SK-N-SH (cell line): ENCODE measurements at regions not wholly inside any gene's neighbourhood (a gene's known extent, or its start where the extent isn't known, plus 50 kb on each side); places are given as distances from the start of the nearest gene placed in this dataset.

Experiments
- CTCF ChIA-PET: fragments of 300-600, 350-600 bp; formaldehyde crosslinking; extraction: SDS; loops from one replicate; lab custom pipeline; 2021; lab: Yijun Ruan, JAX
- POLR2A ChIA-PET: fragments of 350-600 bp; sonication (Branson Sonifier 250); formaldehyde crosslinking; extraction: SDS; loops from one replicate; lab custom pipeline; 2020; ENCODE audit warnings: antibody characterized with exemption, inconsistent platforms; lab: Yijun Ruan, JAX
- DNase-seq: peaks from one replicate; pipeline ENCODE4 v3.0.0; 2012
- H2AFZ ChIP-seq: fragments of 200-600 bp; sonication (generic); 2 replicates; pipeline ENCODE4 v1.8.1; 2016; ENCODE audit warnings: antibody characterized with exemption, mild to moderate bottlenecking, low read depth
- H3F3A ChIP-seq: fragments of 200-600 bp; sonication (generic); replicated peaks from 2 replicates; pipeline ENCODE3; 2016; ENCODE audit warnings: antibody characterized with exemption, mild to moderate bottlenecking; ENCODE audit not compliant: insufficient read depth
- H3K27ac ChIP-seq, 2 experiments: fragments of 200-500 bp in 1 of 2; fragments of 200-600 bp in 1 of 2; sonication (Bioruptor generic) in 1 of 2; sonication (generic), shearing (Covaris generic) in 1 of 2; 2 replicates each; pipeline versions ENCODE4 v1.5.1 to v1.6.1; 2014 to 2016; ENCODE audit warnings: low read depth in 2 of 2, inconsistent platforms in 1 of 2, low read length in 1 of 2, mild to moderate bottlenecking in 1 of 2, mixed read lengths in 1 of 2
- H3K27me3 ChIP-seq: fragments of 200-600 bp; sonication (generic), shearing (Covaris generic); 2 replicates; pipeline ENCODE4 v1.6.1; 2016; ENCODE audit warnings: mixed run types; ENCODE audit not compliant: insufficient read depth
- H3K36me3 ChIP-seq, 2 experiments: fragments of 200-500 bp in 1 of 2; fragments of 200-600 bp in 1 of 2; sonication (Bioruptor generic) in 1 of 2; sonication (generic) in 1 of 2; replicated peaks in 1 of 2; 2 replicates each; pipeline versions ENCODE3 to v1.5.1; 2014 to 2016; ENCODE audit warnings: low read length in 1 of 2, mild to moderate bottlenecking in 1 of 2; ENCODE audit not compliant: insufficient read depth in 2 of 2, control insufficient read depth in 1 of 2
- H3K4me1 ChIP-seq, 2 experiments: fragments of 200-500 bp in 1 of 2; fragments of 200-600 bp in 1 of 2; sonication (Bioruptor generic) in 1 of 2; sonication (generic), shearing (Covaris generic) in 1 of 2; 2 replicates each; pipeline versions ENCODE4 v1.5.1 to v1.6.1; 2014 to 2016; ENCODE audit warnings: low read depth in 1 of 2, low read length in 1 of 2, mixed run types in 1 of 2; ENCODE audit not compliant: insufficient read depth in 2 of 2, control insufficient read depth in 1 of 2
- H3K4me2 ChIP-seq: fragments of 200-600 bp; sonication (generic), shearing (Covaris generic); 2 replicates; pipeline ENCODE4 v1.6.1; 2017; ENCODE audit warnings: mixed run types
- H3K4me3 ChIP-seq, 2 experiments: fragments of 200-500 bp in 1 of 2; fragments of 200-600 bp in 1 of 2; sonication (Bioruptor generic) in 1 of 2; sonication (generic), shearing (Covaris generic) in 1 of 2; 2 replicates each; pipeline versions ENCODE4 v1.5.1 to v1.8.1; 2014 to 2016; ENCODE audit warnings: low read depth in 2 of 2, inconsistent platforms in 1 of 2, low read length in 1 of 2, mild to moderate bottlenecking in 1 of 2, mixed read lengths in 1 of 2, moderate library complexity in 1 of 2
- H3K79me2 ChIP-seq: fragments of 200-600 bp; sonication (generic); 2 replicates; pipeline ENCODE4 v1.8.1; 2017; ENCODE audit warnings: mild to moderate bottlenecking; ENCODE audit not compliant: insufficient read depth
- H3K9ac ChIP-seq: fragments of 200-600 bp; sonication (generic); 2 replicates; pipeline ENCODE4 v1.6.1; 2017; ENCODE audit warnings: mixed run types
- H3K9me2 ChIP-seq: fragments of 200-600 bp; sonication (generic); 2 replicates; pipeline ENCODE4 v1.6.1; 2017; ENCODE audit warnings: mixed run types
- H3K9me3 ChIP-seq: fragments of 200-600 bp; sonication (generic); 2 replicates; pipeline ENCODE4 v1.6.1; 2017; ENCODE audit warnings: mixed run types, mild to moderate bottlenecking, moderate library complexity
- H4K20me1 ChIP-seq: fragments of 200-600 bp; sonication (generic); 2 replicates; pipeline ENCODE4 v1.6.1; 2017; ENCODE audit warnings: mild to moderate bottlenecking, mixed run types; ENCODE audit not compliant: insufficient read depth
- CTCF ChIP-seq: fragments of 200-600 bp; sonication (generic); IDR thresholded peaks from 2 replicates; pipeline ENCODE4 v1.6.1; 2017; ENCODE audit warnings: antibody characterized with exemption, mild to moderate bottlenecking, moderate library complexity
- FOSL2 ChIP-seq: IDR thresholded peaks from 2 replicates; pipeline ENCODE4 v1.4.0; 2012; ENCODE audit warnings: low read depth, mild to moderate bottlenecking, moderate library complexity, borderline replicate concordance
- FOXM1 ChIP-seq: IDR thresholded peaks from 2 replicates; pipeline ENCODE4 v1.4.0; 2012; ENCODE audit warnings: low read depth, mild to moderate bottlenecking
- GABPA ChIP-seq: IDR thresholded peaks from 2 replicates; pipeline ENCODE4 v1.4.0; 2012; ENCODE audit warnings: low read depth, mild to moderate bottlenecking
- GATA2 ChIP-seq: sonication (generic); formaldehyde crosslinking; IDR thresholded peaks from 2 replicates; pipeline ENCODE4 v1.5.0; 2020; ENCODE audit warnings: mild to moderate bottlenecking, missing genetic modification reagents
- IRF3 ChIP-seq: fragments of 150-350 bp; IDR thresholded peaks from 2 replicates; pipeline ENCODE4 v1.6.1; 2016; ENCODE audit warnings: mild to moderate bottlenecking, low read depth, low read length
- MEF2A ChIP-seq: IDR thresholded peaks from 2 replicates; pipeline ENCODE4 v1.4.0; 2012; ENCODE audit warnings: low read depth, borderline replicate concordance
- MXI1 ChIP-seq: IDR thresholded peaks from 2 replicates; pipeline ENCODE4 v1.6.1; 2012; ENCODE audit warnings: mild to moderate bottlenecking, low read depth, low read length, improper control_type of control experiment
- NFIC ChIP-seq: IDR thresholded peaks from 2 replicates; pipeline ENCODE4 v1.4.0; 2012; ENCODE audit warnings: borderline replicate concordance
- NRF1 ChIP-seq: IDR thresholded peaks from 2 replicates; pipeline ENCODE4 v1.6.1; 2012; ENCODE audit warnings: low read depth, mild to moderate bottlenecking, low read length
- PBX3 ChIP-seq: IDR thresholded peaks from 2 replicates; pipeline ENCODE4; 2012
- POLR2AphosphoS5 ChIP-seq: IDR thresholded peaks from 2 replicates; pipeline ENCODE4 v1.6.1; 2012; ENCODE audit warnings: low read depth, low read length
- REST ChIP-seq: IDR thresholded peaks from 2 replicates; pipeline ENCODE4 v1.6.1; 2012; ENCODE audit warnings: mild to moderate bottlenecking, low read depth, low read length, moderate library complexity
- SIN3A ChIP-seq: IDR thresholded peaks from 2 replicates; pipeline ENCODE4 v1.6.1; 2012; ENCODE audit warnings: low read depth, mild to moderate bottlenecking, low read length, moderate library complexity, borderline replicate concordance
- TAF1 ChIP-seq: IDR thresholded peaks from 2 replicates; pipeline ENCODE4 v1.6.1; 2012; ENCODE audit warnings: low read depth, mild to moderate bottlenecking, low read length, moderate library complexity, borderline replicate concordance
- TEAD4 ChIP-seq: IDR thresholded peaks from 2 replicates; pipeline ENCODE4 v1.4.0; 2012; ENCODE audit warnings: mild to moderate bottlenecking, borderline replicate concordance; ENCODE audit not compliant: insufficient read depth

GRCh38 chr10:54906940-54907339 is 105.9 kb upstream of the PCDH15 start:
- Histone ChIP-seq H3K4me3 (no peak overlapping the region), H3K27ac (no peak overlapping the region; a peak in 1 of 4 replicates), H3K36me3 (no peaks in the 10 kb centered on the region), H3F3A (no peaks in the 10 kb centered on the region), H3K79me2 (no peaks in the 10 kb centered on the region), H3K9me3 (no peaks in the 10 kb centered on the region), H3K27me3 (no peaks in the 10 kb centered on the region), H4K20me1 (no peaks in the 10 kb centered on the region), H3K9me2 (no peaks in the 10 kb centered on the region), H3K9ac (no peak overlapping the region), H3K4me2 (no peak overlapping the region), H3K4me1 (peaks cover 0 to 2% of the 10 kb centered on the region in 2 experiments; a peak in 1 of 4 replicates), H2AFZ (no peak overlapping the region)
- no peak for DNase-seq
- POLR2A ChIA-PET: no interaction called here
- no peak for TF ChIP-seq REST
- TF ChIP-seq FOSL2: no peak
- no peak for TF ChIP-seq CTCF
- no peak for TF ChIP-seq TEAD4
- TF ChIP-seq PBX3: no peak
- no peak for TF ChIP-seq MEF2A
- no peak for TF ChIP-seq POLR2AphosphoS5
- no peak for TF ChIP-seq GABPA
- TF ChIP-seq SIN3A: no peak
- TF ChIP-seq MXI1: no peak
- no peak for TF ChIP-seq NRF1
- TF ChIP-seq GATA2 (CRISPR knock-in tag): no peak
- no peak for TF ChIP-seq FOXM1
- TF ChIP-seq IRF3: no peak
- TF ChIP-seq NFIC: no peak
- TF ChIP-seq TAF1: no peak
- CTCF ChIA-PET: no interaction called here
